Activated naive CD8-positive, alpha-beta T cell treated with anti-CD3 and anti-CD28 coated beads, Interleukin-2, amount 10 ng/mL, durations not matched to agents 7 days and 5 days (primary cell): ENCODE measurements at regions not wholly inside any gene's neighbourhood (a gene's known extent, or its start where the extent isn't known, plus 50 kb on each side); places are given as distances from the start of the nearest gene placed in this dataset.

Source experiments
- ATAC-seq: fragments of 150-1000 bp; cut with Tn5 transposase; one replicate; pipeline ENCODE4 v1.10.0; 2021; ENCODE audit warnings: low read depth, moderate library complexity
- POLR2A ChIA-PET: fragments of 350-600 bp; sonication (Branson Sonifier 250); formaldehyde crosslinking; loops from one replicate; lab custom pipeline; 2021; ENCODE audit warnings: antibody characterized with exemption; lab: Charles Lee
- DNase-seq: peaks from one replicate; pipeline ENCODE4 v3.0.0; 2021
- H3K27ac Mint-ChIP-seq: one replicate; pipeline ENCODE4 v1.8.0; 2022; ENCODE audit warnings: mild to moderate bottlenecking, mixed read lengths
- H3K27me3 Mint-ChIP-seq: one replicate; pipeline ENCODE4 v1.8.0; 2022; ENCODE audit warnings: mild to moderate bottlenecking, moderate library complexity, mixed read lengths
- H3K36me3 Mint-ChIP-seq: one replicate; pipeline ENCODE4 v1.8.0; 2021; ENCODE audit warnings: mild to moderate bottlenecking, mixed read lengths
- H3K4me1 Mint-ChIP-seq: one replicate; pipeline ENCODE4 v1.8.0; 2021; ENCODE audit warnings: mixed read lengths
- H3K4me3 Mint-ChIP-seq: one replicate; pipeline ENCODE4 v1.8.0; 2022; ENCODE audit warnings: mild to moderate bottlenecking, moderate library complexity, mixed read lengths
- H3K9me3 Mint-ChIP-seq: one replicate; pipeline ENCODE4 v1.8.0; 2021; ENCODE audit warnings: mixed read lengths

- DNase-seq = no peak
- POLR2A ChIA-PET = no interaction called here
- Mint-ChIP-seq H3K4me1 (no peaks in the 10 kb centered on the region), H3K4me3 (no peak overlapping the region), H3K36me3 (no peaks in the 10 kb centered on the region), H3K27me3 (no peaks in the 10 kb centered on the region), H3K9me3 (no peaks in the 10 kb centered on the region), H3K27ac (no peak overlapping the region)
- ATAC-seq = no peak
These were observed 535.3 kb upstream of the LRFN5 start for GRCh38 chr14:41071351-41071750.

- Mint-ChIP-seq H3K27ac (no peak overlapping the region), H3K27me3 (no peaks in the 10 kb centered on the region), H3K36me3 (no peaks in the 10 kb centered on the region), H3K4me3 (no peak overlapping the region), H3K4me1 (no peaks in the 10 kb centered on the region), H3K9me3 (no peaks in the 10 kb centered on the region)
- DNase-seq = no peak
- ATAC-seq = no peak
- POLR2A ChIA-PET = no interaction called here
These were observed 543.9 kb upstream of the LRFN5 start for GRCh38 chr14:41062826-41063225.

GRCh38 chr14:41055589-41055988, 551.1 kb upstream of the LRFN5 start:
- ATAC-seq = no peak

GRCh38 chr14:41051801-41052200, 554.9 kb upstream of the LRFN5 start:
- no peak overlapping the region for H3K4me3 Mint-ChIP-seq
- ATAC-seq (no peak), DNase-seq (no peak)
- H3K4me1 Mint-ChIP-seq = no peaks in the 10 kb centered on the region
- H3K27ac Mint-ChIP-seq = no peak overlapping the region
- H3K9me3 Mint-ChIP-seq = no peaks in the 10 kb centered on the region
- no peaks in the 10 kb centered on the region for H3K27me3 Mint-ChIP-seq
- POLR2A ChIA-PET = no interaction called here
- no peaks in the 10 kb centered on the region for H3K36me3 Mint-ChIP-seq

More at GRCh38 chr14:41055589-41055988, 551.1 kb upstream of the LRFN5 start:
- no peaks in the 10 kb centered on the region for H3K9me3 Mint-ChIP-seq
- no peak for DNase-seq
- no peaks in the 10 kb centered on the region for H3K27me3 Mint-ChIP-seq
- no peaks in the 10 kb centered on the region for H3K4me1 Mint-ChIP-seq
- no peak overlapping the region for H3K27ac Mint-ChIP-seq
- POLR2A ChIA-PET = no interaction called here
- no peak overlapping the region for H3K4me3 Mint-ChIP-seq
- H3K36me3 Mint-ChIP-seq = no peaks in the 10 kb centered on the region

- POLR2A ChIA-PET = no interaction called here
- Mint-ChIP-seq H3K4me1 (no peaks in the 10 kb centered on the region), H3K4me3 (no peak overlapping the region)
These were observed 558.9 kb upstream of the LRFN5 start for GRCh38 chr14:41047763-41048162.

GRCh38 chr14:41037388-41037787, 569.3 kb upstream of the LRFN5 start:
- Mint-ChIP-seq H3K4me1 (no peaks in the 10 kb centered on the region), H3K4me3 (no peak overlapping the region), H3K9me3 (peaks cover 2% of the 10 kb centered on the region), H3K27ac (no peak overlapping the region), H3K36me3 (no peaks in the 10 kb centered on the region), H3K27me3 (no peaks in the 10 kb centered on the region)
- ATAC-seq = no peak
- POLR2A ChIA-PET = no interaction called here
- no peak for DNase-seq

More at GRCh38 chr14:41047763-41048162, 558.9 kb upstream of the LRFN5 start:
- no peak overlapping the region for H3K27ac Mint-ChIP-seq
- ATAC-seq (no peak), DNase-seq (no peak)
- no peaks in the 10 kb centered on the region for H3K27me3 Mint-ChIP-seq
- H3K36me3 Mint-ChIP-seq = no peaks in the 10 kb centered on the region
- no peaks in the 10 kb centered on the region for H3K9me3 Mint-ChIP-seq

- H3K9me3 Mint-ChIP-seq = peaks cover 2% of the 10 kb centered on the region
- H3K27ac Mint-ChIP-seq = no peak overlapping the region
- ATAC-seq (no peak), DNase-seq (no peak)
- H3K27me3 Mint-ChIP-seq = no peaks in the 10 kb centered on the region
- no peaks in the 10 kb centered on the region for H3K4me1 Mint-ChIP-seq
- POLR2A ChIA-PET = no interaction called here
- H3K36me3 Mint-ChIP-seq = no peaks in the 10 kb centered on the region
- H3K4me3 Mint-ChIP-seq = no peak overlapping the region
These were observed 571.7 kb upstream of the LRFN5 start for GRCh38 chr14:41034969-41035368.

- no peaks in the 10 kb centered on the region for H3K9me3 Mint-ChIP-seq
- H3K4me3 Mint-ChIP-seq = no peak overlapping the region
- H3K27me3 Mint-ChIP-seq = no peaks in the 10 kb centered on the region
- H3K36me3 Mint-ChIP-seq = no peaks in the 10 kb centered on the region
- H3K4me1 Mint-ChIP-seq = no peaks in the 10 kb centered on the region
- ATAC-seq (no peak), DNase-seq (no peak)
- POLR2A ChIA-PET = no interaction called here
- no peak overlapping the region for H3K27ac Mint-ChIP-seq
These were observed 583.7 kb upstream of the LRFN5 start for GRCh38 chr14:41022932-41023331.

- no peaks in the 10 kb centered on the region for H3K9me3 Mint-ChIP-seq
- no peaks in the 10 kb centered on the region for H3K27me3 Mint-ChIP-seq
- H3K27ac Mint-ChIP-seq = no peak overlapping the region
- no peak overlapping the region for H3K4me3 Mint-ChIP-seq
- POLR2A ChIA-PET = no interaction called here
- ATAC-seq (no peak), DNase-seq (no peak)
- no peaks in the 10 kb centered on the region for H3K36me3 Mint-ChIP-seq
- H3K4me1 Mint-ChIP-seq = no peaks in the 10 kb centered on the region
These were observed 590.5 kb upstream of the LRFN5 start for GRCh38 chr14:41016213-41016612.

- Mint-ChIP-seq H3K4me3 (no peak overlapping the region), H3K27ac (no peak overlapping the region), H3K4me1 (no peaks in the 10 kb centered on the region), H3K9me3 (peaks cover 1% of the 10 kb centered on the region), H3K27me3 (no peaks in the 10 kb centered on the region), H3K36me3 (no peaks in the 10 kb centered on the region)
- POLR2A ChIA-PET = no interaction called here
- DNase-seq (no peak), ATAC-seq (no peak)
These were observed 606.3 kb upstream of the LRFN5 start for GRCh38 chr14:41000350-41000749.

GRCh38 chr14:40989260-40989659, 617.4 kb upstream of the LRFN5 start:
- POLR2A ChIA-PET = no interaction called here
- H3K9me3 Mint-ChIP-seq = peaks cover 8% of the 10 kb centered on the region
- ATAC-seq = no peak
- DNase-seq = no peak
- no peaks in the 10 kb centered on the region for H3K36me3 Mint-ChIP-seq
- H3K27ac Mint-ChIP-seq = no peak overlapping the region
- no peaks in the 10 kb centered on the region for H3K4me1 Mint-ChIP-seq
- H3K4me3 Mint-ChIP-seq = no peak overlapping the region
- no peaks in the 10 kb centered on the region for H3K27me3 Mint-ChIP-seq

- no peak overlapping the region for H3K4me3 Mint-ChIP-seq
- no peak for DNase-seq
- peaks cover 6% of the 10 kb centered on the region for H3K9me3 Mint-ChIP-seq
- no peaks in the 10 kb centered on the region for H3K36me3 Mint-ChIP-seq
- H3K27me3 Mint-ChIP-seq = no peaks in the 10 kb centered on the region
- no peak for ATAC-seq
- H3K27ac Mint-ChIP-seq = no peak overlapping the region
- POLR2A ChIA-PET = no interaction called here
- no peaks in the 10 kb centered on the region for H3K4me1 Mint-ChIP-seq
These were observed 619.2 kb upstream of the LRFN5 start for GRCh38 chr14:40987481-40987880.

GRCh38 chr14:40986655-40987054, 620.0 kb upstream of the LRFN5 start:
- POLR2A ChIA-PET = no interaction called here
- Mint-ChIP-seq H3K27ac (no peak overlapping the region), H3K36me3 (no peaks in the 10 kb centered on the region), H3K4me1 (no peaks in the 10 kb centered on the region), H3K9me3 (peaks cover 6% of the 10 kb centered on the region), H3K4me3 (no peak overlapping the region), H3K27me3 (no peaks in the 10 kb centered on the region)
- ATAC-seq (no peak), DNase-seq (no peak)

- Mint-ChIP-seq H3K9me3 (peaks cover 4% of the 10 kb centered on the region), H3K27ac (no peak overlapping the region), H3K4me3 (no peak overlapping the region), H3K4me1 (no peaks in the 10 kb centered on the region), H3K27me3 (no peaks in the 10 kb centered on the region), H3K36me3 (no peaks in the 10 kb centered on the region)
- DNase-seq (no peak), ATAC-seq (no peak)
- POLR2A ChIA-PET = no interaction called here
These were observed 621.1 kb upstream of the LRFN5 start for GRCh38 chr14:40985584-40985983.

- no peaks in the 10 kb centered on the region for H3K36me3 Mint-ChIP-seq
- no peak overlapping the region for H3K27ac Mint-ChIP-seq
- H3K4me3 Mint-ChIP-seq = no peak overlapping the region
- no peaks in the 10 kb centered on the region for H3K27me3 Mint-ChIP-seq
- ATAC-seq (no peak), DNase-seq (no peak)
- POLR2A ChIA-PET = no interaction called here
- no peaks in the 10 kb centered on the region for H3K4me1 Mint-ChIP-seq
- H3K9me3 Mint-ChIP-seq = peaks cover 4% of the 10 kb centered on the region
These were observed 623.1 kb upstream of the LRFN5 start for GRCh38 chr14:40983604-40984003.
